DMS79 (cell line): ENCODE measurements at regions not wholly inside any gene's neighbourhood (a gene's known extent, or its start where the extent isn't known, plus 50 kb on each side); places are given as distances from the start of the nearest gene placed in this dataset.
"Not testable (repeated sequence)": the region's sequence is repeated elsewhere in the genome, so short reads cannot be mapped to it uniquely, and the experiment has no call there.

ENCODE experiments used
- DNase-seq: peaks from one replicate; lab custom pipeline; 2025; lab: John Stamatoyannopoulos, UW

DNA sequence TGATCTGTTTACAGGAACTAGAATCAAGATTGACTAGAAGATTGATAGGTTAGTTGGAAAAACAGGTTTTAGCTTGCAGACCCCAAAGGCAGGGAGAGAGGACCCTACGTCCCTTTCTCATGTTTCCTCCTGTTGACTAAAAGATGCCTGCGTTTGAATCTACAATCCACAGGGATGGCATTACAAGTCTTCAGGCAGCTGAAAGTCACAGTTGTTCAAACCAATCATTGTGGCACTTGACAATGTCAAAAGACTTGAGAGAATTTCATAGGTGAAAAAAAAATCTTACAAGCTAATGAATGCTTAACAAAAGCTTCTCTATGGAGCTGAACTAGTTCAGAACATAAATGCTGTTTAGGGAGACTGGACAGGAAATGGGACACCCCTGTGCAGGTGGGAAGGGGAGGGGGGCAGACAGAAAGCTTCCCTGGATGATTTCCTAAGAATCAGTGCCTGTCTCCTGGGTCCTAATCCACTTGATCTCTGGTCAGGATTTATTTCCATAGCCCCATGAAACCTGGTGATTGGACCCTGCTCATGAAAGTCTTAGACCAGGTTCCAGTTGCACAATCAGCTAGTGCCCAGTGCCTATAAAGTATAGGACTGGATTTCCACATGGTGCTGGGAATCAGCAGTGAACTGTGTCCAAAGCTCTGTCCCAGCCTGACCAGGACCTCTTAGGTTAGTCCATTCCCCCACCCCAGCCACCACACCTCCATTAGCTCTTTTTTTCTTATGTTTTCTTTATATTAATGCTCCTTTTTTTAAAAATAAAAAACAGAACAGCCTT lies 91.6 kb upstream of the BCAR3 start:
- DNase-seq = no peak

DNA sequence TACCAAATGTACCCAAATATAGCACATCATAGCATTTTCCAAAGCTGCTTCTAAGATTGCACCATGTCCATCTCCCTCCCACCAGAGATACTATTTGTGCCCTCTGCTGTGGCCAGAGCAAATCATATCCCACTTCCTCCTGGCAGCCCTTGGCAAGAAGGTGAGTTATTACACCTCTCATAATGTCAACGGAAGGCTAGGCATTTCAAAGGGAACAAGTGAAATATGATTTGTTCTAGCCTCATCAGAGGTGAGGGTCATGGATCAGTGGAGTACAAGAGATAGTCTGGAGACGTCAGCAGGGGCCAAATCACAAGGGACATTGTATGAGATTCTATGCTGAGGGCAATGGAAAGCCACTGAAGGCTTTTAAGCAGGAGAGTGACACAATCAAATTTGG lies 90.2 kb upstream of the BCAR3 start:
- DNase-seq = no peak

DNA sequence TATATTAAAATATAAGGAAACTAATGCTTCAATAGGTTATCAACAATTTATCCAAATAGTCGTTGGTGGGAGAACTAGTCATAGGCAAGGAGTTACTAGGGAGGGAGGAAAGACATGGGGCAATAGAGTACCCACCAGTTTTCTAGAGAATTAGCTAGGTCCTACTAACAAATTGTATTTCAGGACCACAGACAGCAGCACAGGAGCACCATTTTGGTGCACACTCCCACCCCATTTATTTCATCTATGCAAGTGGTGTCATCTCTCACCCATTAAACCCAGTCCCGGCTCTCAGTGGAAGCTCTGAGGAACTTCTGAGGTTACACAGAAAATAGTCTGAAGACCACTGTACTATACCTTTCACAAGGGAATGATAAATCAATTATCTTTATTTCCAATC lies 89.0 kb upstream of the BCAR3 start:
- no peak for DNase-seq

DNA sequence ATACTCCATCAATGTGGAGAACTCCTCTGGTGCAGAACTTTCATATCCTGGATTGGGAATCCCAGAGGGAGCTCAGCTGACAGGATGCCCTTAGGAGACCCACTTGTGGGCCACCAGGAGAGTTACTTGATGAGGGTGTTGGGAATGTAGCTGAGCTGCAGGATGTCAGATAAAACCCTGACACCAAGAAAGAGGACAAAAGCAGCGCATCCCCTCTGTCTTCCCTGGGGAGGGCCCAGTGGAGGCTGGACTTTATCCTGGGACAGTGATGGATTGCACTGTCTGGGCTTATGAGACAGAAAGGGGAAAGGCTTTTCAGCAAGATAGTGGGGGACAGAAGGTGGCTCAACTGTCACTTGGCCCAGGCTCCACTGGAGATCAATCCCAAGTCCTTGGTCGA lies 88.1 kb upstream of the BCAR3 start:
- no peak for DNase-seq

DNA sequence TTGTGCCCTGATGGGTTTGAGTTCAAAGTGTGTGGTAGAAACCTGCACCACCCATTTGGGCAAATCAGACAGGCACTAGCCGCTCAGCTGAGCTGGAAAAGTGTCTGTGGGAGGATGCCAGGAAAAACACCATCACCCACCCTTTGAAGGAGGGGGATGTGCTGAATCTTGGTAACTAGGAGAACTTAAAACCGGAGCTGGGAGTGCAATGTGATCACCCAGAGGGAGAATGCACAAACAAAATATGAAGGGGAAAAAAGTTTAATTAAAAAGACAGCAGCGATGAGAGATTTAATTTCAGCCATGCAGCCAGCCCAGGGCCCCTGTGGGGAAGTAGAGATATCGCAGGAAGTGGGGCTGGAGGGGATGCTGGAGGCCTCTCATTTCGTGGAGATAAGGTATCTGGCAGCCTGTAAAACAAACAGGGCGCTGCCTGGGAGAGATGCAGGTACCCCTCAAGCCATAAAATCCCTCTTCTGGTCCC lies 86.8 kb upstream of the BCAR3 start:
- DNase-seq = no peak

DNA sequence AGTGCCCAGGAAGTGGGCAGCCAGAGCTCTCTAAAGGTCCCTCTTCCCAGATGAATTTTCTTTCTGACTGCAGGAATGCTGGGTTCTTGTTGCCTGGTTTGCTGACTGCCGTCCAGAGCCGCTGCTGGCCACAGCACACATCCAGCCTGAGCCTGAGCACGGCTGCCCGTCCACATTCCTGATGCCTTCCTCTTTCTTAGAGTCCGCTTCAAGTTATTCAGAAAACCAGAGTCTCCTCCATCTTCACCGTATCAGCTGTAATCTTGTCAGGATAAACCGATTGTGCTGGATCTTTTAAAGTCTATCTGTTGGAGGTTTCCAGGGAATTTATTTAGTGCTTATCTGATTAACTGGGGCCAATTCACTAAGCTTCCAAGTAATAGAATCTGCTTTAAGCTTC lies 84.8 kb upstream of the BCAR3 start:
- no peak for DNase-seq

DNA sequence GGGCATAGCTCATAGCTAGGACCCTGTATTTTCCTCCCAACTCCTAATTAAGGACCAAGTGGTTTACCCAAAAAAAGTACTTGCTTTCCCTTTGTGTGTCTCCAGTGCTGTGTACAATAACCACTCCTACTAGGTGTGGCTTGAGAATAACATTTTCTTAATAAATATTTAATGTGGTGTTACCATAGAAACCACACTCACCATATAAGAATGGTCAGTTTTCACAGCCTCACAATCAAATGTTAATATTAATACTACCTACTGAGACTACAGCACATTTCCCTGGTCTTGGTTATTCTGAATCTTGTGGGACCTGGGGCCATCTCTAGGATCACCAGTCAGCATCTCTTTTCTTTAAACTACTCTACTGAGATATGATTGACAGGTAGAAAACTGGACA lies 83.5 kb upstream of the BCAR3 start:
- DNase-seq = no peak

DNA sequence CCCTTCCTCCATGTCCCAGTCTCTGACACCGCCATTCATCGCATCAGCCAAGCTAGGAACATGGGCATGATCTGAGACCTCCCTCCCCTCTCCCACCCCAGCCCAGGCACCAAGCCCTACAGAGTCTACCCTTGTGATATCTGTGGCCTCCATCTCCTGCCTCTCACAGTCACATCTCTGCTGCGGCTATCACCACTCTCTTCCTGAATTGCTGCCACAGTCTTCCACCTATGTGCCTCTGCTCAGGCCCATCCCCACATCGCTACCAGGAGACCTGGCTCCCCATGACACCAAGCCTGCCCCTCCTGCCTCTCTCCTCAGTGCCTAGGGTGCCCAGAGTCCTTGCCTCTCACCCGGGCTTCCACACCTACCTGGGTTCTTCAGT lies 82.7 kb upstream of the BCAR3 start:
- no peak for DNase-seq

DNA sequence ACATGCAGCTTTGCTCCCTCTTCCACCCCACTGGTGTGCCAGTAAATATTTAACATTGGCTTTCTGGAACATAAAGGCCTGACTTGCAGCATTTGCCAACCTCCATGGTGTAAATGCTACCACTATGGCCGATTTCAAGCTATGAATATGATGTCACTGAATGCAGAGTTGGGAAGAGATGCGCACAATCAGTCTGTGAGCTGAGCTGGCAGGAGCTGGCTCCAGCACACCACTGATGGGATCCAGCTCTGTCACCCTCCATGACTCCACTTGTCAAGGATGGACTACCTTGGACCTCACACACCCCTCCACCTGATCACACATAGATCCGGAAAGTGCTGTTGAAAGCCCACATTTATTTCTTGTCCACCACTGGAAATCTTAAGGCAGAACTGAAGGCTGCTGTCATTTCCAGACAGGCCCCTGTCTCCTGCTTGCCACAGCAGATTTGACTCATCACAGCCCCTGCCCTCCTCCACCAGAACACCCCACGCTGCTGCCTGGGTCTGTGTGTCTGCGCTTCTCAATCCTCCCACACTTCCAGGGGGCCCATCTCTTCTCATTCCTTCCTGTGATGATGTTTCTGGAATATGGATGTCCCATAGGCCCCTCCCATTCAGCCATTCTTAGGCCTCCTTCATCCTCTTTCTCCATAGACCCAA lies 82.2 kb upstream of the BCAR3 start:
- DNase-seq = no peak

DNA sequence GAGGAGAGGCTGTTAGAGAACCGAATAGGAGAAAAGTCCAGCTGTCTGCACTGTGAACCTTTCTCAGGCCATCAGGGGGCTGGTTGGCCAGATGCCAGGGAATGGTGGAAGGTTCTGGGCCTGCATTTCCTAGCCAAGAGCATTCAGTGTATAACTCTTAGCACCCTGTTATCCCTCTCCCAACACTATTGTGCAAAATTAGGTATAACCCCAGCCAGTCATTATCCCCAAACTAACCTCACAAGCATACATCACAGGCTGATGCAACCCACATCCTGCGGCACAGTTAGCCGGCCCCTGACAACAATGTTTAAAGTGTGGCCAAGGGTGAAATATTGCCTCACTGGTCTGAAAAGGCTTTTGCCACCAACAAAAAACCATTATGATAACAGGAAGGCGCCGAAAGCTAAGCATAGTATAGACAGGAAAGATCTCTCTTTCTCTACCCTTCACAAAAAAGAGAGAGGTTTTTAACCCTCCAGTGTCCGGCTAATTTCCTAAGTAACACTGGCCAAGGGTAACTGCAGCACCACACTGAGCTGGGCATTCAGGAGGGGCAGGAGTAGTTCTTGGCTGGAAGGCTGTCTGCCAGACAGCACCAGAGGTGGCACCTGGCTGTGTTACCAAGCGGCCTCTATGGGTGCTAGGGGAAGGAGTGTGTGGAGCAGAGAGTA lies 77.3 kb upstream of the BCAR3 start:
- no peak for DNase-seq

DNA sequence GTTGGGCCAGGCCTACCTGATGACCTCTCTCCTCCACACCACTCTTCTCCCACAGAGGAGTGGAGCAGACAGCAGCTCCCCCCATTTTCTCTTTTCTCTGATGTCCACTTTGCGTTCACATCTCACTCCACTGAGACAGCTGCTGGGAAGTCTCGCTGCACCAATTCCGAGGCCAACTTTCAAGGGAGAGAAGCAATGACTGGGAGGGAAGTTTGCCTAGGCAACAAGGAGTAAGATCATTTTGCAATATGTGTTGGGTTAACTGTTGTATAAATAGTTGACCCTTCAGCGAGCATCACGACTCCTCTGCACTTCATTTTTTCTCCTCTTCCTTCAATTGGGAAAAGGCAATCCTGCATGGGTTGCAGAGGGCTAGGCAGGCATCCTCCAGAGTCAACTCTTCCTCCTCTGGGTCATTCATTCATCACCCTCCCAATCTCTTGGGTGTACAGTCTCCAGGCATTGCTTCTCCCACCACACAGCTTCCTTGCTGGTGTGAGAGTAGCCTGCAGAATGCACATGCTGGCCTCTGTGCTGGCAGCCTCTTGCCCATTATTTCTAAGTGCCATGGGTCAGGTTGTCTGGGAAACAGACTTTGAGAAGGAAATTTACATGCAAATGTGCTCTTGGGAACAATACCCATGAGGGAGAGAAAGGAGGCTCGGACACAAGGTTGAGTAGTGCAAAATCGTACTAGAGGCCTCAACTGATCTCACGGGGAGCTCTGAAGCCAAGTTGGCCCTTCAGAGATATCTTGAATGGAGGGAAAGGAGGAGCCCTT lies 75.8 kb upstream of the BCAR3 start:
- no peak for DNase-seq

DNA sequence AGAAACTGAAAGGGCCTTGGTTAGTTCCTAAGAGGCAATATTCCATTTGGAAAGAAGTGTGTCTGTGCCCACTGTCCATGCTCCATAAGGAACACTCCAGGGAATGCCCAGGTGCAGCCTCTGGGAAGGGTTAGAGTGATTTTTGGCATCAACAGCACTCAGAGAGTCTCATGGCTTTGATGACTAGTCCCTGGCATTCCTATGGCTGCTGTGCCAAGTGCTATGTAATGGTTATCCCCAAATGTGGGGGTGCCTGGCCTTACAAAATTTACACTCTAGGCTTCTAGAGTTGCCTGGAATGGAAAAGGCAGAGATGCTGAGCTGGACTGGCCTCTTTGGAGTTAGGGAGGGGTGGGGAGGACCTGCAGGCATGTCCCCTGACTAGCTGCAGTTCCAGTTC lies 75.0 kb upstream of the BCAR3 start:
- DNase-seq = no peak

DNA sequence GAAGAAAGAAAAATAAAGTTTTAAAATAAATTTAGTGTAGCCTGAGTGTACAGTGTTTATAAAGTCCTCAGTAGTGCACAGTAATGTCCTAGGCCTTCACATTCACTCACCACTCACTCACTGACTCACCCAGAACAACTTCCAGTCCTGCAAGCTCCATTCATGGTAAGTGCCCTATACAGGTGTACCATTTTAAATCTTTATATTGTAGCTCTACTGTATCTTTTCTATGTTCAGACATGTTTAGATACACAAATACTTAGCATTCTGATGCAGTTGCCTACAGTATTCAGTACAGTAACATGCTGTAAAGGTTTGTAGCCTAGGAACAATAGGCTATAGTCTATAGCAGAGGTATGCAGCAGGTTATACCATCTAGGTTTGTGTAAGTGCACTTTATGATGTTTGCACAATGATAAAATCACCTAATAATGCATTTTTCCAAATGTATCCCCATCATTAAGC lies 73.6 kb upstream of the BCAR3 start:
- not testable (repeated sequence) for DNase-seq

DNA sequence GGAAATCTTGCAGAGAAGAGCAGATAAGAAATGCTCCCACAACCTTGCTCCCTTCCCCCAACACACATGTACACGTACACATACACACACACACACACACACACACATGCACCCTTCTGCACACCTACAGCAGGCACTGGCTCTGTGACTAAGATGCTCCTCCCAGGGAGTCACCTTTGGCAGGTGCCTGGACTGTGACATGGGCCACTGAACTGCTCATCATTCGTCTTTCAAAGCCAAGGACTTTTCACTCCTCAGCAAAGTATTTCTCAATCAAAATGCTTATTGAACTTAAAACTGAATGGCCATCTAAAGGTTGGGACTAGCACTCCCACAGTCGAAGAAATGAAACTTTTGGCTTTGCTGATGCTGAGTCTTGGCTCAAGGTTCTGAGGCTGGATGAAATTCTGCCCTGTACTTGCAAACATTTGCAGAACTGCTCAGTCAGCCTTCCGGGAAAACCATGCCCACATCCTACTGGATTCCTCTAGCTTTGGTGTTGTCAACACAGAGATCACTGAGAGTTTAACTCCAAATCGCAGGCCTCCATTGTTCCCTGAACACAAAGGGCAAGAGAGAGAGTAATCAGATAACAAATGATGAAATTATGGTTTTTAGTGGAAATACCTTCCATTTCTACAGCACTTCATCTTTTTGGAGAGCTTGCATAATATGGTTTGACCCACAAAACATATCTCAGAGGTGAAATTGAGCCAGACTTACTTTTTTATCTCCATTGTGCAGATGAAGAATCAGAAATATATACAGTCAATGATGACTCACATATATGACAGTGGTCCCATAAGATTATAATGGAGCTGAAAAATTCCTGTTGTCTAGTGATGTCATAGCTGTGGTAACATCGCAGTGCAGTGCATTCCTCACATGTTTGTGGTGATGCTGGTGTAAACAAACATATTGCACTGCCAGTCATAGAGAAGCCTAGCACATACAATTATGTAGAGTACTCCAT lies 72.4 kb upstream of the BCAR3 start:
- DNase-seq = no peak

DNA sequence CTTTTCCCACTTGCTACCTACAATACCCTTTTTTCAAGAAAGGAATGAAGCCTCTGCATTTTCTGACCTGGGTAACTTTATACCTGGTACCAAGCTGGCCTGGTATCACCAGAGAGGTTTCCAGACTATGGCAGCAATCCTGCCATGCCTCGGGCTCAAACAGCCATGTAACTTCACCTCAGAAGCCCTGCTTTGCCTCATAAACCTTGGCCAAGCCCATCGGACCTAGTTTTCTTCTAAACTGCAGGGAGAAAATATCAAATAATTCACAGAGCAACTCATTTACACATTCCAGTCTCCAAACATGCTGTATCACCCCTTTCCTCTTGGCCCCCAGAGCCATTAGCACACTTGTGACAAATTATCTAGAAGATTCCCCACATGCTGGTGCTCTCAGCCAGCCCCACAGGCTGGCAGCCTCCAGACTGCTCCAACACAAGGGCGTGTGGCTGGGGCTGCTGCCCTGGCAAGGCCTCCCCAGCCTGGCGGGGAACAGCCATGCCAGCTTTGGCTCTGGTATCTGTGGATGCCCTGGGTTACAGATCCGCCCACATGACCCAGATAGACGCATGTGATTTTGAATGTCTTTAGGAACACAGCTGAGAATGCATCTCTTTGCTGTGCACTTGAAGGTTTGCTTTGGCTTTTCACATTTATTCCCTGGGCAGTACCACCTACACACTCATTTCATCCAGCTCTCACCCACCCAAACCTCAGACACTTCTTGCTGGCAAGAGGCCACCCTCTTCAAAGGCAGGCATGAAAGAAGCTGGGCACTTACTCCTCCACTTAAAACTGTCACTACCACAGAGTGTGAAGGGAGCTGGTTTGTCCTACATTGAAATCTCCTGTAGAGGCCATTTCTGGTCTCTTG lies 70.0 kb upstream of the BCAR3 start:
- peak; percentile 89 for DNase-seq

DNA sequence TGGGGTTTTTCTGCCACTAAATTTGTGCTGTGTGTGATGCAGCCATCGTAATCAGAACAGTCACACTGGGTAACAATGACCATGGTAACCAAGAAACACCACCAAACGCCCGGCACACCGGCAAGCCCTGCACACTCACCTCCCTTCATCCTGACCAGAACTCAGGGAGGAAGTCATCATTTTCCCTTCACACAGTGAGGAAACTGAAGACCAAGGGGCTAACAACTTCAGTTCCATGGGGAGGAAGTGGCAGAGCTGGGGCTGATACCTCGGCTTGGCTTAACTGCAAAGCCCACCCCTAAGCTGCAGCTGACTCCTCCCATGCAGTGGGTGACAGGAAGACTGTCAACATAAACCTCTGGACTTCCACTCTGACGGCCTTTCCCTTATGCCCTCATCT lies 69.3 kb upstream of the BCAR3 start:
- no peak for DNase-seq

DNA sequence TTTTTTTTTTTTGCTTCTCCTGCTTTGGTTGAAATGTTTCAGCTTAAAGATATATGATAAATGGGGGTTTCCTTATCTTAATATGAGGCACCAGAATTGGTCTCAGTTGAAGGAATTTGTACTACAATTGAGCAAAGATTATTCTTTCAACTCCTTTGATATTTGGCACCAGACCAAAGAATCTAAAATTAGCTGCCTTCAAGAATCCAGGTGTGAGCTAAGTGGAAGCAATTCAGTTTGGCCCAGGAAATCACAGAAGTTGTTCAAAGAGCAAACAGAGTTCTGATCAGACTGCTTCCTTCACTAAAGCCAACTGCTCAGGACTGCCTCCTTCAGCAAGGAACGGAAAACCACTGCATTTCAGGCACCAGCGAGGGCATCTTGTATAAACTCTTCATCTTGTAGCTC lies 68.3 kb upstream of the BCAR3 start:
- peak; percentile 61 for DNase-seq

DNA sequence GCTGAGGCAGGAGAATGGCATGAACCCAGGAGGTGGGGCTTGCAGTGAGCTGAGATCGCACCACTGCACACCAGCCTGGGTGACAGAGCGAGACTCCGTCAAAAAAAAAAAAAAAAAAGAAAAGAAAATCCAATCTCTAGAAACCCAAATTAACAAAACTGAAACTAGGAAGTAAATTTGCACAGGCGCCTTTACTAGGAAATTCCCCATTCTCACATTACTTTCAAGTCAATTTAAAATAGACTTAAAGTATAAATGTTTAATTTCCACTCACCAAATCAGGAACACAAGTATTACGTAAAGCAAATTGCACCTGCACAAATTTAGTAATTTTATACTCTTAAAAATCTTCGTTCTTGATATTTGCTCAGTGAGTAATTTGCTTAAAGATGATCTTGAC lies 67.8 kb upstream of the BCAR3 start:
- DNase-seq = no peak

DNA sequence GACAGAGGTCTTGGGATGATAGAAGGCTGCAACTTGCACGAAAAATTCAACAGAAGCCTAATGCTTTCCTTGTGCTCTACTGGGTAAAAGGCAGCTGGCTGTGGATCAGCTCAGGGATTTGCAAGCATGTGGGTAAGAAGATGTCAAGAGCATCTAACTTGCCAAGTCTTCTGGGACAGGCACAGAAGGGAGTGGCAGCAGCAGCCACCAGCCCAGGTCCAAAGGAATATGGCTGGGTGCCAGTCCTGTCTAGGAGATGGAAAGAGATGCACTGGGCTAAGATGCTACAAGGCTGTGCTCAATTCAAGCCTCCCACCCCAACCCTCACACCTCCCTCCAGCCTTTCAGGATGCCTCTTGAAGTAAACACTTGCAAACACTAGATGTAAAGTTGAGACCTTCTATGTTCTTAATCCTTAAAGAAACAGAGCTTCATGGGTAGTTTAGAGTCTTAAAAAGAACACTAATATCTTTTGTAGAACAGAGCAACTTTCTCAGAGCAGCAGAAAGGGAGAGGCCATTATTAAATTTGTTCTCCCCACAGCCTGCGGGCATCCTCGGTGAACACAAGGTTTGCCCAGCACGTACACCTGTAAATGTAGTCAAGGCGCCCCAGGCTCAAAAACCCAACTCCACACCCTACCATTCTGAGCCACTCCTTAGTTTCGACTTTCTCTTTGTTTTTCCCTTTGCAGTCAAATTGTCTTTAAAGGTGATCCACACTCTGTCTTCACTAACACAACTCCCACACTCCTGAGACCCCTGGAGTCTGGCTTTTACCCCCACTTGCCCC lies 64.6 kb upstream of the BCAR3 start:
- DNase-seq = peak; percentile 16
